H1 (cell line): ENCODE measurements at regions not wholly inside any gene's neighbourhood (a gene's known extent, or its start where the extent isn't known, plus 50 kb on each side); places are given as distances from the start of the nearest gene placed in this dataset.

Experiments used
- CTCF ChIA-PET: fragments of 300-600 bp; sonication (Branson Sonifier 250); formaldehyde crosslinking; loops from one replicate; lab custom pipeline; 2021; ENCODE audit not compliant: partially characterized antibody; lab: Charles Lee
- POLR2A ChIA-PET: fragments of 300-600 bp; sonication (Branson Sonifier 250); formaldehyde crosslinking; loops from one replicate; lab custom pipeline; 2021; ENCODE audit warnings: inconsistent platforms; ENCODE audit not compliant: partially characterized antibody; lab: Charles Lee
- DNase-seq, 2 experiments: peaks; one replicate each; pipeline versions ENCODE4 v3.0.0 to v3.0.0-alpha.2; 2010 to 2022; ENCODE audit warnings: low spot score in 2 of 2, low read depth in 1 of 2, mixed read lengths in 1 of 2
- FAIRE-seq: peaks from 2 replicates; lab custom pipeline; 2011; peaks lifted over from hg19 to GRCh38; lab: Jason Lieb, UNC
- H2AFZ ChIP-seq: 2 replicates; pipeline ENCODE4 v1.8.1; 2012; ENCODE audit warnings: low read length, inconsistent platforms
- H2AK5ac ChIP-seq: 2 replicates; pipeline ENCODE4 v1.6.1; 2013; ENCODE audit warnings: low read depth, low read length
- H2BK120ac ChIP-seq: replicated peaks from 2 replicates; pipeline ENCODE3; 2013; ENCODE audit warnings: low read depth, low read length, inconsistent platforms
- H2BK12ac ChIP-seq: 2 replicates; pipeline ENCODE4 v1.6.1; 2013; ENCODE audit warnings: low read depth, low read length
- H2BK15ac ChIP-seq: 2 replicates; pipeline ENCODE4 v1.6.1; 2013; ENCODE audit warnings: low read length
- H2BK20ac ChIP-seq: 2 replicates; pipeline ENCODE4 v1.6.1; 2013; ENCODE audit warnings: low read length
- H2BK5ac ChIP-seq: 2 replicates; pipeline ENCODE4 v1.6.1; 2013; ENCODE audit warnings: low read depth, low read length
- H3K14ac ChIP-seq: 2 replicates; pipeline ENCODE4 v1.6.1; 2013; ENCODE audit warnings: inconsistent platforms; ENCODE audit not compliant: insufficient read length
- H3K18ac ChIP-seq: 2 replicates; pipeline ENCODE4 v1.6.1; 2013; ENCODE audit warnings: low read length; ENCODE audit errors: extremely low read depth
- H3K23ac ChIP-seq: 2 replicates; pipeline ENCODE4 v1.6.1; 2013; ENCODE audit warnings: inconsistent platforms; ENCODE audit not compliant: insufficient read length
- H3K23me2 ChIP-seq: 2 replicates; pipeline ENCODE4 v1.6.1; 2013; ENCODE audit warnings: low read depth, low read length
- H3K27ac ChIP-seq: 2 replicates; pipeline ENCODE4 v1.6.1; 2011; ENCODE audit warnings: low read depth, low read length, inconsistent platforms
- H3K27me3 ChIP-seq, 4 experiments: replicated peaks in 1 of 4; 1 replicate in 1 of 4; 2 replicates in 3 of 4; pipeline versions ENCODE4 v1.6.1 to v1.8.1; 2011 to 2013; ENCODE audit warnings: low read length in 3 of 4, mild to moderate bottlenecking in 3 of 4, inconsistent platforms in 2 of 4, mixed read lengths in 2 of 4, moderate library complexity in 1 of 4; ENCODE audit not compliant: control insufficient read depth in 3 of 4, insufficient read depth in 3 of 4; ENCODE audit errors: extremely low read depth in 1 of 4
- H3K36me3 ChIP-seq, 4 experiments: 2 replicates each; pipeline versions ENCODE4 v1.6.1 to v1.8.1; 2011 to 2013; ENCODE audit warnings: mild to moderate bottlenecking in 4 of 4, low read length in 3 of 4, moderate library complexity in 2 of 4, control low read depth in 1 of 4, inconsistent platforms in 1 of 4; ENCODE audit not compliant: insufficient read depth in 4 of 4, control insufficient read depth in 2 of 4
- H3K4ac ChIP-seq: replicated peaks from 2 replicates; pipeline ENCODE3; 2013; ENCODE audit warnings: low read length, low read depth, mixed read lengths, inconsistent platforms; ENCODE audit not compliant: insufficient read length
- H3K4me1 ChIP-seq, 4 experiments: replicated peaks in 1 of 4; 1 replicate in 1 of 4; 2 replicates in 3 of 4; pipeline versions ENCODE4 v1.6.1 to v1.8.1; 2011 to 2013; ENCODE audit warnings: low read length in 3 of 4, inconsistent platforms in 2 of 4, mixed read lengths in 1 of 4; ENCODE audit not compliant: insufficient read depth in 4 of 4, control insufficient read depth in 3 of 4
- H3K4me2 ChIP-seq, 2 experiments: 2 replicates each; pipeline versions ENCODE4 v1.6.1 to v1.8.1; 2011 to 2013; ENCODE audit warnings: low read depth in 2 of 2, low read length in 2 of 2, control low read depth in 1 of 2, inconsistent platforms in 1 of 2, mild to moderate bottlenecking in 1 of 2; ENCODE audit not compliant: insufficient read depth in 1 of 2
- H3K4me3 ChIP-seq, 4 experiments: fragments of 200-600, 300-600 bp in 1 of 4; sonication (generic), shearing (Covaris generic), sonication (Bioruptor Twin) in 1 of 4; 2 replicates each; pipeline versions ENCODE4 v1.5.1 to v1.8.1; 2011 to 2016; ENCODE audit warnings: low read length in 4 of 4, low read depth in 3 of 4, control low read depth in 2 of 4, inconsistent platforms in 2 of 4, mild to moderate bottlenecking in 2 of 4, mixed read lengths in 1 of 4, moderate library complexity in 1 of 4; ENCODE audit not compliant: insufficient read depth in 2 of 4; ENCODE audit errors: extremely low read depth in 1 of 4
- H3K56ac ChIP-seq: replicated peaks from 2 replicates; pipeline ENCODE3; 2013; ENCODE audit warnings: low read depth, mild to moderate bottlenecking, mixed read lengths, low read length, inconsistent platforms; ENCODE audit not compliant: insufficient read length
- H3K79me1 ChIP-seq: 2 replicates; pipeline ENCODE4 v1.6.1; 2013; ENCODE audit warnings: low read depth, low read length, control low read depth
- H3K79me2 ChIP-seq, 2 experiments: 2 replicates each; pipeline versions ENCODE4 v1.6.1 to v1.8.1; 2012 to 2013; ENCODE audit warnings: low read length in 2 of 2, mild to moderate bottlenecking in 2 of 2, inconsistent platforms in 1 of 2; ENCODE audit not compliant: insufficient read depth in 2 of 2, control insufficient read depth in 1 of 2
- H3K9ac ChIP-seq, 4 experiments: replicated peaks in 1 of 4; 1 replicate in 1 of 4; 2 replicates in 3 of 4; pipeline versions ENCODE4 v1.6.1 to v1.8.1; 2011 to 2013; ENCODE audit warnings: low read depth in 3 of 4, low read length in 3 of 4, control low read depth in 2 of 4, mild to moderate bottlenecking in 2 of 4, moderate library complexity in 2 of 4, inconsistent platforms in 1 of 4; ENCODE audit errors: extremely low read depth in 1 of 4
- H3K9me3 ChIP-seq, 2 experiments: 2 replicates each; pipeline versions ENCODE4 v1.6.1 to v1.8.1; 2012 to 2013; ENCODE audit warnings: mild to moderate bottlenecking in 2 of 2, moderate library complexity in 2 of 2, control low read depth in 1 of 2, inconsistent platforms in 1 of 2, low read depth in 1 of 2, low read length in 1 of 2, mixed read lengths in 1 of 2; ENCODE audit not compliant: insufficient read depth in 2 of 2
- H4K20me1 ChIP-seq, 2 experiments: replicated peaks in 1 of 2; 2 replicates each; pipeline versions ENCODE3 to v1.8.1; 2011 to 2013; ENCODE audit warnings: inconsistent platforms in 2 of 2, low read length in 2 of 2, mild to moderate bottlenecking in 1 of 2; ENCODE audit not compliant: insufficient read depth in 2 of 2, control insufficient read depth in 1 of 2
- H4K5ac ChIP-seq: 2 replicates; pipeline ENCODE4 v1.6.1; 2013; ENCODE audit warnings: low read length, low read depth, mixed read lengths, inconsistent platforms; ENCODE audit not compliant: insufficient read length
- H4K8ac ChIP-seq: 2 replicates; pipeline ENCODE4 v1.8.0; 2013; ENCODE audit warnings: mild to moderate bottlenecking, moderate library complexity, low read length, inconsistent platforms; ENCODE audit not compliant: insufficient read depth; ENCODE audit errors: extremely low read depth
- H4K91ac ChIP-seq: replicated peaks from 2 replicates; pipeline ENCODE3; 2013; ENCODE audit warnings: low read length, mixed read lengths, inconsistent platforms; ENCODE audit not compliant: insufficient read length
- BACH1 ChIP-seq: IDR thresholded peaks from 2 replicates; pipeline ENCODE4 v1.6.1; 2012; ENCODE audit warnings: low read length, improper control_type of control experiment
- BCL11A ChIP-seq, 2 experiments: IDR thresholded peaks; one replicate each; pipeline ENCODE4 v1.6.1; 2011; ENCODE audit warnings: low read depth in 2 of 2, low read length in 2 of 2, mild to moderate bottlenecking in 2 of 2
- CBX5 ChIP-seq: fragments of 300-800, 300-1000 bp; sonication (generic); IDR thresholded peaks from 2 replicates; pipeline ENCODE4 v1.7.1; 2016; ENCODE audit warnings: antibody characterized with exemption, low read length, low read depth
- CBX8 ChIP-seq: fragments of 300-800, 300-1000 bp; sonication (generic); IDR thresholded peaks from 2 replicates; pipeline ENCODE4 v1.7.1; 2016; ENCODE audit warnings: low read depth, low read length, borderline replicate concordance
- CEBPB ChIP-seq: IDR thresholded peaks from 2 replicates; pipeline ENCODE4 v1.6.1; 2012; ENCODE audit warnings: low read depth, low read length
- CREB1 ChIP-seq: IDR thresholded peaks from 2 replicates; pipeline ENCODE4 v1.6.1; 2012; ENCODE audit warnings: inconsistent platforms
- FOSL1 ChIP-seq: IDR thresholded peaks from 2 replicates; pipeline ENCODE4 v1.6.1; 2011; ENCODE audit warnings: mild to moderate bottlenecking, low read depth, low read length, moderate library complexity; ENCODE audit not compliant: insufficient read depth
- JUND ChIP-seq: IDR thresholded peaks from 2 replicates; pipeline ENCODE4 v1.6.1; 2011; ENCODE audit warnings: mild to moderate bottlenecking, improper control_type of control experiment, low read length
- MAFK ChIP-seq: IDR thresholded peaks from 2 replicates; pipeline ENCODE4 v1.6.1; 2012; ENCODE audit warnings: low read depth, mild to moderate bottlenecking, improper control_type of control experiment, low read length
- NRF1 ChIP-seq: IDR thresholded peaks from 2 replicates; pipeline ENCODE4 v1.6.1; 2011; ENCODE audit warnings: mild to moderate bottlenecking, low read depth, low read length, improper control_type of control experiment
- POLR2A ChIP-seq, 2 experiments: IDR thresholded peaks; 1 replicate in 1 of 2; 2 replicates in 1 of 2; pipeline ENCODE4 v1.6.1; 2011; ENCODE audit warnings: low read depth in 2 of 2, low read length in 2 of 2, mild to moderate bottlenecking in 2 of 2; ENCODE audit errors: control extremely low read depth in 1 of 2
- RFX5 ChIP-seq: IDR thresholded peaks from 2 replicates; pipeline ENCODE4 v1.6.1; 2011; ENCODE audit warnings: low read depth, low read length, improper control_type of control experiment, borderline replicate concordance
- TCF12 ChIP-seq: IDR thresholded peaks from 2 replicates; pipeline ENCODE4 v1.6.1; 2011; ENCODE audit warnings: low read depth, mild to moderate bottlenecking, low read length
- WGBS, 2 experiments: shearing (Covaris generic) in 1 of 2; methylation state at CpG; one replicate each; pipeline versions ENCODE4 v1.1.6 to v1.1.7; 2013 to 2015; ENCODE audit warnings: low lambda C conversion rate in 2 of 2, mixed read lengths in 2 of 2, inconsistent platforms in 1 of 2, low coverage in 1 of 2, missing lambda C conversion rate in 1 of 2; ENCODE audit not compliant: insufficient replicate concordance in 2 of 2, insufficient coverage in 1 of 2, insufficient read length in 1 of 2; ENCODE audit errors: extremely low coverage in 1 of 2, missing lambda C conversion rate in 1 of 2; 5-methylcytosine and 5-hydroxymethylcytosine counted together

- no peak overlapping the region for H3K56ac ChIP-seq
- no peak overlapping the region for H2BK20ac ChIP-seq
- POLR2A ChIA-PET, result interaction anchor here (0.9 to 1.3 kb wide), 3 partner anchors 10 to 339 kb away, joined by 3 to 4 read pairs (median 3); no protein-coding TSS in a partner anchor
- H3K4me1 ChIP-seq, result peaks cover 7 to 13% (median 8%) of the 10 kb centered on the region in 4 experiments
- H2AK5ac ChIP-seq, result no peak overlapping the region
- DNase-seq, result peak; percentile 99 to 100
- no peak overlapping the region for H3K4ac ChIP-seq
- H4K91ac ChIP-seq, result no peak overlapping the region
- no peak overlapping the region for H3K18ac ChIP-seq
- no peak overlapping the region for H4K8ac ChIP-seq
- no peak overlapping the region for H4K5ac ChIP-seq
- no peaks in the 10 kb centered on the region for H3K9me3 ChIP-seq
- H2BK12ac ChIP-seq, result no peak overlapping the region
- no peak overlapping the region for H2AFZ ChIP-seq
- H4K20me1 ChIP-seq, result peaks cover 5 to 8% of the 10 kb centered on the region in 2 experiments
- H3K23ac ChIP-seq, result no peak overlapping the region
- no peaks in the 10 kb centered on the region for H3K79me1 ChIP-seq
- peak; percentile 99 for FAIRE-seq
- H3K79me2 ChIP-seq, result no peaks in the 10 kb centered on the region
- H3K4me2 ChIP-seq, result no peak overlapping the region
- no peak overlapping the region for H2BK15ac ChIP-seq
- no peak overlapping the region for H2BK5ac ChIP-seq
- no peak overlapping the region for H3K4me3 ChIP-seq
- no peak overlapping the region for H3K9ac ChIP-seq
- H3K27me3 ChIP-seq, result peaks cover 34 to 48% (median 40%) of the 10 kb centered on the region in 4 experiments; a peak in 6 of 7 replicates
- no peak overlapping the region for H3K14ac ChIP-seq
- 1% methylated on average over 45 of the region's 45 CpGs; no CpG with 5 or more reads in 1 of the 2 experiments for WGBS, 2 experiments
- peaks cover under 1% of the 10 kb centered on the region; the same call in 1 of the 2 replicates for H3K23me2 ChIP-seq
- no peak overlapping the region for H3K27ac ChIP-seq
- H3K36me3 ChIP-seq, result no peaks in the 10 kb centered on the region; a peak in 1 of 8 replicates
- CTCF ChIA-PET, result interaction anchor here (0.8 to 1.0 kb wide), 3 partner anchors 10 to 1297 kb away, joined by 3 read pairs; no protein-coding TSS in a partner anchor
- no peak overlapping the region for H2BK120ac ChIP-seq
- TF ChIP-seq JUND (peak; percentile 34; the same call in 1 of the 2 replicates), CREB1 (peak; percentile 82), FOSL1 (no peak), CEBPB (0 out of 2 replicates have a peak, but pooled peaks have one; percentile 15), BACH1 (no peak), RFX5 (peak; percentile 38; the same call in 1 of the 2 replicates), BCL11A (IDR thresholded peaks at IDR 0.05; ENCODE audit: low read depth in 2 of 2, low read length in 2 of 2) (no peak), MAFK (no peak), TCF12 (no peak; the same call in 1 of the 2 replicates), NRF1 (no peak), POLR2A (IDR thresholded peaks at IDR 0.05; ENCODE audit: control extremely low read depth in 1 of 2, low read depth in 2 of 2, low read length in 2 of 2) (no peak), CBX8 (no peak), CBX5 (no peak)
Observed at GRCh38 chr7:25862261-25863004, 289.6 kb upstream of the NFE2L3 start.
